Hepatocyte (in vitro differentiated cells): ENCODE measurements at regions not wholly inside any gene's neighbourhood (a gene's known extent, or its start where the extent isn't known, plus 50 kb on each side); places are given as distances from the start of the nearest gene placed in this dataset.

ENCODE experiments used
- DNase-seq: peaks from one replicate; pipeline ENCODE4 v3.0.0-alpha.2; 2016; ENCODE audit warnings: low spot score
- H2AFZ ChIP-seq: fragments of 200-600 bp; sonication (generic); 2 replicates; pipeline ENCODE4 v1.6.0; 2016; ENCODE audit warnings: antibody characterized with exemption, mild to moderate bottlenecking
- H3K27ac ChIP-seq: fragments of 200-600 bp; sonication (generic); 2 replicates; pipeline ENCODE4 v1.5.1; 2016; ENCODE audit warnings: mild to moderate bottlenecking
- H3K27me3 ChIP-seq: fragments of 200-600 bp; sonication (generic); 2 replicates; pipeline ENCODE4 v1.6.1; 2016
- H3K36me3 ChIP-seq: fragments of 200-600 bp; sonication (generic); replicated peaks from 2 replicates; pipeline ENCODE4 v1.5.1; 2016; ENCODE audit warnings: low read depth; ENCODE audit not compliant: insufficient read depth
- H3K4me1 ChIP-seq: fragments of 200-600 bp; sonication (generic); 2 replicates; pipeline ENCODE4 v1.5.1; 2016; ENCODE audit warnings: mild to moderate bottlenecking, moderate library complexity; ENCODE audit not compliant: insufficient read depth
- H3K4me2 ChIP-seq: fragments of 200-600 bp; sonication (generic); 2 replicates; pipeline ENCODE4 v1.6.0; 2016
- H3K4me3 ChIP-seq: fragments of 200-600 bp; sonication (generic); 2 replicates; pipeline ENCODE4 v1.5.1; 2016; ENCODE audit warnings: mild to moderate bottlenecking
- H3K79me2 ChIP-seq: fragments of 200-600 bp; sonication (generic); 2 replicates; pipeline ENCODE4 v1.6.0; 2017; ENCODE audit warnings: mild to moderate bottlenecking
- H3K9me2 ChIP-seq: fragments of 200-600 bp; sonication (generic); replicated peaks from 2 replicates; pipeline ENCODE4 v1.6.0; 2017; ENCODE audit warnings: mild to moderate bottlenecking; ENCODE audit not compliant: insufficient read depth
- H3K9me3 ChIP-seq: fragments of 200-600 bp; sonication (generic); 2 replicates; pipeline ENCODE4 v1.5.1; 2016; ENCODE audit warnings: low read depth, mild to moderate bottlenecking
- H4K20me1 ChIP-seq: fragments of 200-600 bp; sonication (generic); 2 replicates; pipeline ENCODE4 v1.6.0; 2016; ENCODE audit warnings: mild to moderate bottlenecking; ENCODE audit not compliant: insufficient read depth, poor library complexity, severe bottlenecking
- EZH2 ChIP-seq: fragments of 200-600 bp; sonication (generic); IDR thresholded peaks from 2 replicates; pipeline ENCODE4 v1.6.1; 2016; ENCODE audit warnings: antibody characterized with exemption, mild to moderate bottlenecking, borderline replicate concordance
- EZH2phosphoT487 ChIP-seq: fragments of 200-600 bp; sonication (generic); IDR thresholded peaks from one replicate; pipeline ENCODE4 v1.6.1; 2018; ENCODE audit warnings: antibody characterized with exemption, mild to moderate bottlenecking, low read depth, moderate library complexity; ENCODE audit not compliant: unreplicated experiment, severe bottlenecking
- WGBS: methylation state at CpG from one replicate; pipeline ENCODE4 v1.1.6; 2016; ENCODE audit warnings: low lambda C conversion rate; ENCODE audit errors: missing lambda C conversion rate; 5-methylcytosine and 5-hydroxymethylcytosine counted together
- TF ChIP-seq, protein P1 (sequence below): fragments of 200-600 bp; sonication (generic); IDR thresholded peaks from 2 replicates; pipeline ENCODE4 v1.5.1; 2016; ENCODE audit warnings: antibody characterized with exemption, mild to moderate bottlenecking; ENCODE audit not compliant: poor library complexity

DNA sequence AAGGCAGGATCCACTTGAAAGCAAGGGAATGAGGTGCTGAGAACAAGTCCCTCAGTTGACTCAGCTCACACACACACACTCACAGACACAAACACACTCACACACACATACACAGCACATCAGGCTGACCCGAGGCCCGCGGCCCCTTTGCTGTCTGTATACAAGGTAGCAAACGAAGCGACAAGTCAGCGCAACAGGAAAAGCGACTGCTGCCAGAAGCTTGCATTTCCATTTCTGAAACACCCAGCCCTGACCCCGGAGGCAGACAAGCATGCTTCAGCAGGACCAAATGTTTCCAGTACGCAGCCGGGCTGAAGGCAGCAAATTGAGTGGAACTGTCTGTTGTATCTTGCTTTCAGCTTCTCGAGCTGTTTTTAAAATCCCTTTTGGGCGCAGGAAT, 501.6 kb downstream of the NPHP4 start:
- Histone ChIP-seq H4K20me1 (no peaks in the 10 kb centered on the region), H3K79me2 (no peaks in the 10 kb centered on the region), H3K27ac (no peak overlapping the region), H2AFZ (no peak overlapping the region), H3K9me3 (no peaks in the 10 kb centered on the region), H3K4me1 (no peaks in the 10 kb centered on the region), H3K9me2 (no peaks in the 10 kb centered on the region), H3K4me3 (no peak overlapping the region), H3K27me3 (peaks cover 5% of the 10 kb centered on the region), H3K36me3 (no peaks in the 10 kb centered on the region), H3K4me2 (no peak overlapping the region)
- WGBS = 78% methylated on average over 12 of the region's 12 CpGs
- TF ChIP-seq, protein P1, sequence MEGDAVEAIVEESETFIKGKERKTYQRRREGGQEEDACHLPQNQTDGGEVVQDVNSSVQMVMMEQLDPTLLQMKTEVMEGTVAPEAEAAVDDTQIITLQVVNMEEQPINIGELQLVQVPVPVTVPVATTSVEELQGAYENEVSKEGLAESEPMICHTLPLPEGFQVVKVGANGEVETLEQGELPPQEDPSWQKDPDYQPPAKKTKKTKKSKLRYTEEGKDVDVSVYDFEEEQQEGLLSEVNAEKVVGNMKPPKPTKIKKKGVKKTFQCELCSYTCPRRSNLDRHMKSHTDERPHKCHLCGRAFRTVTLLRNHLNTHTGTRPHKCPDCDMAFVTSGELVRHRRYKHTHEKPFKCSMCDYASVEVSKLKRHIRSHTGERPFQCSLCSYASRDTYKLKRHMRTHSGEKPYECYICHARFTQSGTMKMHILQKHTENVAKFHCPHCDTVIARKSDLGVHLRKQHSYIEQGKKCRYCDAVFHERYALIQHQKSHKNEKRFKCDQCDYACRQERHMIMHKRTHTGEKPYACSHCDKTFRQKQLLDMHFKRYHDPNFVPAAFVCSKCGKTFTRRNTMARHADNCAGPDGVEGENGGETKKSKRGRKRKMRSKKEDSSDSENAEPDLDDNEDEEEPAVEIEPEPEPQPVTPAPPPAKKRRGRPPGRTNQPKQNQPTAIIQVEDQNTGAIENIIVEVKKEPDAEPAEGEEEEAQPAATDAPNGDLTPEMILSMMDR = no peak
- TF ChIP-seq EZH2 (no peak), EZH2phosphoT487 (no peak)
- no peak for DNase-seq

DNA sequence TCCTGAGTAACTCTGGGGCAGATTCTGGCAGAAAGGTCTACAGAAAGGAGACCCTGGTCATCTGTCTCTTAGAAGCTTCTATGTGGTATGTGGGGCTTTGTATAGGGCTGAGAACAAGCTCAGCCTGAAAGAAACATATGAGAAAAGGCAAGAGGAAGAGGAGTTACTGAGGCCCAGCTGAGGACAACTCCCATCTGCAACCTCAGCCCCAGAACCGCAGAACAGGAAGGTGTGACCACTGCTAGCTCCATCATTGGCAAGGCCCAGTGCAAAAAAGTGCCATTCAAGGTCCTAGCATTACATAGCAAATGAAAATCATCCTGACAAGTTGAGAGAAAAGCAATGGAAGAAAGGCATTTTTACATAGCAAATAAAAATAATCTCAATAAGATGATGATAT, 503.8 kb downstream of the NPHP4 start:
- TF ChIP-seq, protein P1 = no peak
- TF ChIP-seq EZH2 (no peak), EZH2phosphoT487 (no peak)
- Histone ChIP-seq H3K4me1 (no peaks in the 10 kb centered on the region), H4K20me1 (no peaks in the 10 kb centered on the region), H3K4me2 (no peak overlapping the region), H3K9me3 (no peaks in the 10 kb centered on the region), H2AFZ (no peak overlapping the region), H3K27me3 (no peaks in the 10 kb centered on the region), H3K36me3 (no peaks in the 10 kb centered on the region), H3K9me2 (no peaks in the 10 kb centered on the region), H3K27ac (no peak overlapping the region), H3K4me3 (no peak overlapping the region), H3K79me2 (no peaks in the 10 kb centered on the region)
- WGBS = 90% methylated on average over 1 of the region's 1 CpG
- no peak for DNase-seq

DNA sequence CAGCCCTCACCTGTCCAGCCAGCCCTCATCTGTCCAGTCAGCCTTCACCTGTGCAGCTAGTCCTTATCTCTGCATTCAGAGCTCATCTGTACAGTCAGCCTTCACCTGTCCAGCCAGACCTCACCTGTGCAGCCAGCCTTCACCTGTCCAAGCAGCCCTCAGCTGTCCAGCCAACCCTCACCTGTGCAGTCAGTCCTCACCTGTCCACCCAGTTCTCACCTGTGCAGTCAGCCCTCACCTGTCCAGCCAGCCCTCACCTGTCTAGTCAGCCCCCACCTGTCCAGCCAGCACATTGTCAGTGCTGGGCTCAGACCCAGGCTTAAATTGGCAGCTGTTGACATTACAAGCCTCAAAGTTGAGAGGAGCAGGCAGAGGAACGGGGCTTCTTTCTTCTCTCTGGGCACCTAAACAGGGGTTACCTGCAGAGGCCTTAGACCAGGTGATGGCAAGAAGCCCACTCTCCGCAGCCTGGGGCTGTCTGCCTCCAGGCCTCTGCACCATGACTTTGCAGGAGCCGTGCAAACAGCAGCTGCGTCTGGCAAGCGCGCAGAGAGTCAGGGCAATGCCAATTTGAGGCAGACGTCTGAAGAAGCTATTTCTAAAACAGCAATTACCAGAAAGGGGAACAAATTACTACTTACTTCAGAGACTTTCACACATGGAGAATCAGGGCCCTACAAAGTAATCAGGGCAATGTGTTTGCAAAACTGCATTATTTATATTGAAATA, 506.1 kb downstream of the NPHP4 start:
- Histone ChIP-seq H3K36me3 (no peaks in the 10 kb centered on the region), H3K4me3 (no peak overlapping the region), H3K27ac (no peak overlapping the region), H3K27me3 (no peaks in the 10 kb centered on the region), H3K4me1 (no peaks in the 10 kb centered on the region), H3K4me2 (no peak overlapping the region), H2AFZ (no peak overlapping the region), H3K9me2 (no peaks in the 10 kb centered on the region), H3K79me2 (no peaks in the 10 kb centered on the region), H4K20me1 (no peaks in the 10 kb centered on the region), H3K9me3 (no peaks in the 10 kb centered on the region)
- TF ChIP-seq, protein P1 = no peak
- no peak for TF ChIP-seq EZH2
- TF ChIP-seq EZH2phosphoT487 = no peak
- WGBS = 83% methylated on average over 7 of the region's 7 CpGs
- no peak for DNase-seq
